Endothelial cell of umbilical vein (primary cell): ENCODE measurements at regions not wholly inside any gene's neighbourhood (a gene's known extent, or its start where the extent isn't known, plus 50 kb on each side); places are given as distances from the start of the nearest gene placed in this dataset.

Experiments
- BruUV-seq: library from RNA; stranded (reverse); fragments of 400-500 nt; replicated peaks from 2 replicates; lab custom pipeline; 2021; lab: Mats Ljungman, UMichigan
- CTCF ChIA-PET: fragments of 300-600, 350-600 bp; sonication (Branson Sonifier 250); formaldehyde crosslinking; loops from one replicate; lab custom pipeline; 2021; ENCODE audit warnings: antibody characterized with exemption, inconsistent platforms; lab: Charles Lee
- POLR2A ChIA-PET: fragments of 300-600, 350-600 bp; sonication (Branson Sonifier 250); formaldehyde crosslinking; loops from one replicate; lab custom pipeline; 2021; ENCODE audit warnings: antibody characterized with exemption, inconsistent platforms; lab: Charles Lee
- DNase-seq: peaks from one replicate; pipeline ENCODE4 v3.0.0-alpha.2; 2011; ENCODE audit warnings: low read depth, low spot score
- FAIRE-seq: peaks from 2 replicates; lab custom pipeline; 2011; peaks lifted over from hg19 to GRCh38; lab: Jason Lieb, UNC
- H2AFZ ChIP-seq: 2 replicates; pipeline ENCODE4 v1.6.0; 2012; ENCODE audit warnings: low read depth, low read length, control low read depth, inconsistent platforms
- H3K27ac ChIP-seq: 2 replicates; pipeline ENCODE4 v1.5.1; 2011; ENCODE audit warnings: low read depth, mild to moderate bottlenecking, control low read depth, low read length, moderate library complexity; ENCODE audit not compliant: insufficient read depth
- H3K27me3 ChIP-seq, 2 experiments: 2 replicates each; pipeline versions ENCODE4 v1.6.0 to v1.6.1; 2011; ENCODE audit warnings: low read length in 2 of 2, mixed read lengths in 1 of 2; ENCODE audit not compliant: control insufficient read depth in 2 of 2, insufficient read depth in 2 of 2
- H3K36me3 ChIP-seq, 2 experiments: 2 replicates in 1 of 2; 3 replicates in 1 of 2; pipeline ENCODE4 v1.5.1; 2011; ENCODE audit warnings: low read length in 2 of 2, mild to moderate bottlenecking in 1 of 2, moderate library complexity in 1 of 2; ENCODE audit not compliant: control insufficient read depth in 2 of 2, insufficient read depth in 2 of 2; ENCODE audit errors: extremely low read depth in 1 of 2
- H3K4me1 ChIP-seq: 3 replicates; pipeline ENCODE4 v1.5.1; 2011; ENCODE audit warnings: mild to moderate bottlenecking, low read length; ENCODE audit not compliant: control insufficient read depth, insufficient read depth; ENCODE audit errors: extremely low read depth
- H3K4me2 ChIP-seq: 2 replicates; pipeline ENCODE4 v1.6.1; 2011; ENCODE audit warnings: low read length, control low read depth, mixed read lengths; ENCODE audit not compliant: insufficient read depth
- H3K4me3 ChIP-seq, 3 experiments: fragments of 200-600 bp in 1 of 3; sonication (generic), shearing (Covaris generic) in 1 of 3; replicated peaks in 1 of 3; 2 replicates each; pipeline ENCODE4 v1.5.1; 2011 to 2016; ENCODE audit warnings: control low read depth in 3 of 3, low read length in 3 of 3, mild to moderate bottlenecking in 2 of 3, inconsistent platforms in 1 of 3, low read depth in 1 of 3, moderate library complexity in 1 of 3; ENCODE audit not compliant: insufficient read depth in 1 of 3
- H3K79me2 ChIP-seq: 2 replicates; pipeline ENCODE4 v1.6.0; 2012; ENCODE audit warnings: low read length, inconsistent platforms; ENCODE audit not compliant: control insufficient read depth, insufficient read depth
- H3K9ac ChIP-seq: replicated peaks from 2 replicates; pipeline ENCODE3; 2011; ENCODE audit warnings: low read length, control low read depth; ENCODE audit not compliant: insufficient read depth; ENCODE audit errors: extremely low read depth
- H3K9me1 ChIP-seq: replicated peaks from 3 replicates; pipeline ENCODE4 v1.6.0; 2011; ENCODE audit warnings: mild to moderate bottlenecking, low read length; ENCODE audit not compliant: control insufficient read depth, insufficient read depth; ENCODE audit errors: extremely low read depth
- H3K9me3 ChIP-seq: replicated peaks from 2 replicates; pipeline ENCODE4 v1.5.1; 2012; ENCODE audit warnings: low read length, inconsistent platforms; ENCODE audit not compliant: control insufficient read depth, insufficient read depth
- H4K20me1 ChIP-seq: replicated peaks from 2 replicates; pipeline ENCODE3; 2011; ENCODE audit warnings: mild to moderate bottlenecking, low read length; ENCODE audit not compliant: control insufficient read depth, insufficient read depth; ENCODE audit errors: extremely low read depth
- CTCF ChIP-seq, 2 donors: IDR thresholded peaks; 1 replicate in 1 of 2; 2 replicates in 1 of 2; pipeline ENCODE4 v1.5.1; 2011; ENCODE audit warnings: low read length in 2 of 2, mild to moderate bottlenecking in 2 of 2, moderate library complexity in 2 of 2, control low read depth in 1 of 2, inconsistent platforms in 1 of 2, low read depth in 1 of 2; ENCODE audit not compliant: insufficient read depth in 1 of 2; ENCODE audit errors: extremely low read depth in 1 of 2
- EZH2 ChIP-seq: IDR thresholded peaks from 2 replicates; pipeline ENCODE4 v1.6.1; 2012; ENCODE audit warnings: borderline replicate concordance, low read depth, mild to moderate bottlenecking, moderate library complexity, low read length, inconsistent platforms; ENCODE audit not compliant: severe bottlenecking
- FOS ChIP-seq: IDR thresholded peaks from 2 replicates; pipeline ENCODE4 v1.6.1; 2011; ENCODE audit warnings: mild to moderate bottlenecking, low read length, moderate library complexity, borderline replicate concordance; ENCODE audit not compliant: insufficient read depth
- GATA2 ChIP-seq: IDR thresholded peaks from 2 replicates; pipeline ENCODE4 v1.7.0; 2011; ENCODE audit warnings: low read depth, mild to moderate bottlenecking, moderate library complexity, mixed read lengths, low read length; ENCODE audit not compliant: insufficient read length, insufficient read depth
- JUN ChIP-seq: IDR thresholded peaks from 2 replicates; pipeline ENCODE4 v1.6.1; 2011; ENCODE audit warnings: borderline replicate concordance, low read depth; ENCODE audit not compliant: insufficient read length, insufficient read depth
- MAX ChIP-seq: IDR thresholded peaks from 2 replicates; pipeline ENCODE4 v1.6.1; 2011; ENCODE audit not compliant: insufficient read depth, insufficient read length
- MYC ChIP-seq: IDR thresholded peaks from one replicate; pipeline ENCODE4 v1.6.1; 2011; ENCODE audit warnings: mild to moderate bottlenecking, low read depth, low read length
- POLR2A ChIP-seq: IDR thresholded peaks from 2 replicates; pipeline ENCODE4 v1.6.1; 2012; ENCODE audit warnings: low read depth, mild to moderate bottlenecking, control low read depth, low read length
- POLR2AphosphoS5 ChIP-seq: IDR thresholded peaks from 2 replicates; pipeline ENCODE4 v1.6.1; 2012; ENCODE audit warnings: low read depth, mild to moderate bottlenecking, control low read depth, low read length, moderate library complexity; ENCODE audit not compliant: insufficient read depth
- dilution Hi-C: fragments of 300-500 bp; cut with MboI; formaldehyde crosslinking; loops from one replicate; pipeline ENCODE4 v1.15.0; 2019; ENCODE audit warnings: low sequenced_read_pairs; ENCODE audit not compliant: extremely low pct_ligation_motif_present
- intact Hi-C: fragments of 100-400 bp; cut with micrococcal nuclease; formaldehyde crosslinking; loops from one replicate; pipeline ENCODE4 v1.10.0; 2022

GRCh38 chr7:124996778-124997177, 67.2 kb upstream of the POT1 start:
- no peak overlapping the region for H3K9ac ChIP-seq
- TF ChIP-seq JUN (no peak), GATA2 (no peak), EZH2 (no peak), FOS (no peak), MAX (no peak), CTCF (IDR thresholded peaks at IDR 0.05; ENCODE audit: extremely low read depth in 1 of 2, insufficient read depth in 1 of 2, low read depth in 1 of 2, low read length in 2 of 2) (no peak), POLR2A (no peak), POLR2AphosphoS5 (no peak), MYC (no peak)
- no TSS peak for BruUV-seq
- no peaks in the 10 kb centered on the region for H3K27me3 ChIP-seq
- no peak overlapping the region for H2AFZ ChIP-seq
- H3K4me3 ChIP-seq, result no peak overlapping the region
- FAIRE-seq (no peak), DNase-seq (no peak)
- peaks cover 2% of the 10 kb centered on the region for H3K4me1 ChIP-seq
- H3K79me2 ChIP-seq, result no peaks in the 10 kb centered on the region
- no peaks in the 10 kb centered on the region for H3K9me3 ChIP-seq
- dilution Hi-C loops (no loop called here), intact Hi-C loops (no loop called here)
- no peaks in the 10 kb centered on the region for H3K36me3 ChIP-seq
- no peaks in the 10 kb centered on the region for H3K9me1 ChIP-seq
- no peaks in the 10 kb centered on the region for H4K20me1 ChIP-seq
- ChIA-PET POLR2A (no interaction called here), CTCF (interaction anchor here (0.7 to 1.2 kb wide), 4 partner anchors 10 to 896 kb away, joined by 3 to 4 read pairs (median 3); no protein-coding TSS in a partner anchor)
- no peak overlapping the region for H3K4me2 ChIP-seq
- no peak overlapping the region for H3K27ac ChIP-seq
